ENCODE measurements at regions not wholly inside any gene's neighbourhood (a gene's known extent, or its start where the extent isn't known, plus 50 kb on each side); places are given as distances from the start of the nearest gene placed in this dataset.
"Not testable (repeated sequence)": the region's sequence is repeated elsewhere in the genome, so short reads cannot be mapped to it uniquely, and the experiment has no call there.

GRCh38 chr16:48105976-48106375, 49.8 kb downstream of the ABCC12 start:
- DNase-seq (ENCODE audit: low read depth): no peak

DNA sequence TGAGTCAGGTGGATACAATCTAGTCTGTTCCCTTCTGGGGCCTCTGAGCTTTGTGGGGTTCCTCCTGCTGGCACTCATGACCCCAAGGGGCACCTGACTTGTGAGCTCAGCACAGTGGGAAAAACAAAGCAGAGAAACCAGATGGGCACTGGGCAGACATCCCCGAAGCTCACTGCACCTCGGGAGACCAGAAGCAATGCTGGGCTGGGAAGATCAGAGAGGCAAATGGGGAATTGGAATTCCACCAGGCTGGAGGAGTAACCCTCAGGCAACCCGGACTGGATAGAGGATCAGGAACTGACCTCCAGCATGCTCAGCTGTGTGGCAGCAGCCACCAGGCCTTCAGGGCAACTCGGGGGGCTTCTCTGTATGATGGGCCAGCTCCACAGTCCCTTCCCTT, 50.3 kb downstream of the ABCC12 start:
- DNase-seq (ENCODE audit: low read depth): no peak

- no peak for DNase-seq (ENCODE audit: low read depth)
These were observed 52.2 kb downstream of the ABCC12 start for GRCh38 chr16:48103591-48103990.

GRCh38 chr16:48102083-48103008, 53.4 kb downstream of the ABCC12 start:
- no peak for DNase-seq (ENCODE audit: low read depth)

DNA sequence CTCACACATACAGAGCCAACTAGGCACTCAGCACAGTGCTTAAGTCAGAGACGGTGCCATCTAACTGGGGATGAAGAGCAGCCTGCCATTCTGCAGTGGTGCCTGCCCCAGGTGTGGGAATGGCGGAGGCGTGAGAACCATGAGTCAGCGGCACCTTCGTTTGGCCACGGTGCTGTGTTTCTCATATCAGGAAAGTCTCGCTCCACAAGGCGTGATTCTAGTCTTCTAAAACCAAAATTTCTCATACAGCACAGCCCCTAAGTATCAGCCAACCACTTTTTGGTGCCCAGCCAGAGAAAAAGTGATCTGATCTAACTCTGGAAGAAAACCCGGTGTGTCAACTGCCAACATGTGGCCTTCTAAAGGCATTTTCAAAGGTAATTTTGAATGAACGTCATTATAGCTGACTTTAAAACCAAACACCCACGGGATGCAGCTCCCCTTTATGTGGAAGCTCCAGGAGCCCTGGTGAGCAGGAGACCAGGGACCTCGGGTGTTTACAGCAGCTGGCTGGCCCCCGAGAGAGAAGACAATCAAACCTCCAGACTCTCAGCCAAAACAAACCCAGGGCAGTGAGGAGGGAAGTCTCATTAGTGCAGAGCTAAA, 54.6 kb downstream of the ABCC12 start:
- no peak for DNase-seq (ENCODE audit: low read depth)

DNA sequence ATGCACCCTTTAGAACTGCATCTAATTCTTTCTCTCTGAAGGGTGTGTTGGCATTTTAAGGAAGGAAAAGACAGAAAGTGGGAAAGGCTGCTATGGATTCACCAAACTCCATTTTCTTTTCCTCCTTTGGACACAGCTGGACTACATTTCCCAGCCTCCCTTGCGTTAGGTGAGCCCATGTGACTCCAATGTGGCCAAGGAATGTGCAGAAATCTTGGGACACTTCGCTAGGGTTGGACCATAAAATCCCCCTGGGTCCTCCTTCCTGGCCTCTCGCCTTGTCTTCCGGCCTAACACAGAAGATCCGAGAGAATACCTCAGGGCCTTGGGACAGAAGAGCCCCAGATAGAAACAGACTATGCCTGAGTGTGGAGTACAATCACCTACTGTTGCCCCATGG, 56.3 kb downstream of the ABCC12 start:
- peak; percentile 52 for DNase-seq (ENCODE audit: low read depth)

DNA sequence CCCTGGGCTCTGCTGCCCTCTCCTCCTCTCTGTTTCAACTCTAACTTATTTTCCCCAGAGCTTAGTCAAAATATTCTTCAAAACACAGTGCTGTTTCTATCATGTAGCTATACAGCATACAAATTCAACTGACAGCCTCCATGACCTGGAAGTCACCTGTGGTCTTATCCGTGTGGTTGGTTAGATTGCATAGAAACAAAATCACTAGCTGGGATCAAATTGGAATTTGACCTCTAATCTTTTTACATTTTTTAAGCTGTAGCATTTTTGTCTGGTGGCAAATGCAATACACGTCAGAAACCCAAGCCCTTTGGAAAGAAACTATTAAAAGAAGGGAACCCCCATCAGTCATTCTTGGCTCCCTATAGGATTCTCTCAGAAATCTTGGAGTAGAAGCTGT, 57.3 kb downstream of the ABCC12 start:
- DNase-seq (ENCODE audit: low read depth): no peak

GRCh38 chr16:48091117-48091516, 64.7 kb downstream of the ABCC12 start:
- DNase-seq (ENCODE audit: low read depth): no peak

DNA sequence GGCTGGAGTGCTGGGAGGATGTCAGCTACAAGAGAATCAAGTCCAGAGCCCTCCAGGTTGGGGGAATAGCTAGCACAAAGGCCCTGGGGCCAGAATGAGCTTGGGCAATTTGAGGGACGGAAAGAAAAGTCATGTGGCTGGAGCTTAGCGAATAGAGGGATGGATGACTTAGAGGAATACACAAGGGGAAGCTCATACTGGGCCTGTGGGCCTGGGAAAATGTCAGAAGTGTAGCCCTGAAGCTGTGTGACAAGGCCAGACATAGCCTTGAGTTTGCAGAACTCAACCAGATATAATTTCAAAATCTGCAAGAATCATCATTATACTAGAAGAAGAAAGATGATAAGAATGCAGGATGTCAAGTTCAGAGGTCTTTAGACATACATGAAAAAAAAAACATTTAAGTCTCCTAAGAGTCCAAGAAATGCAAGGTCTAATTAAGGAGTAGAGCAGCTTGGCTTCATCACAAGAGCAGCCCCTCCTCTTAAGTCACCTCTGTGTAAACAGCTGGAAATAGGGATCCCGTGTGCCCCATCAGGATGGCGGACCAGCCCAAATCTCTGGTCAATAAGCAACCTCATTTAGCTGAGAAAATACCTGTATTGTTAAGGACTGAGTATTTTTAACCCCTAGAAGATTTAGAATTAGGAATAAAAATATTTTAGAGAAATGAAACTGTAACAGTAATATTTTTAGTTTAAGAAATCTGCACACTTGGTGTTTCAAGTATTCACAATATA, 66.6 kb downstream of the ABCC12 start:
- DNase-seq (ENCODE audit: low read depth): no peak

DNA sequence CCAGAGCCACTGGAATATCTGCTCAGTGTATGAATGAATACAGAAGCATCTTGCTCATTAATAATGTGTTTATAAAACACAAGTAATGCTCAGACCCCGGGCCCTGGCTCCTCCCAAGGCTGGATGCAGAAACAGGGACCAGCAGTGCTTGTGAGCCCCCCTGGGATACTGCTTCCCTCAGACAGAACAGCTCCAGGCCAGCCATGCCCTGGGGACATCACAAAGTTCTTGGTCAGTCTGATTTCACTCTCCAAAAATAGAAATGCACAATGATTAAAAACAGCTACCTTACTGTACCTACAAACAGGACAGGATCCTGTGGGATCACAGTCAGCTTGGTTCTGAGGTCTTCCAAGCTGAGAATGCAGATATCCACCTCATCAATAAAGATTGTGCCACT, 68.2 kb downstream of the ABCC12 start:
- DNase-seq (ENCODE audit: low read depth): no peak

DNA sequence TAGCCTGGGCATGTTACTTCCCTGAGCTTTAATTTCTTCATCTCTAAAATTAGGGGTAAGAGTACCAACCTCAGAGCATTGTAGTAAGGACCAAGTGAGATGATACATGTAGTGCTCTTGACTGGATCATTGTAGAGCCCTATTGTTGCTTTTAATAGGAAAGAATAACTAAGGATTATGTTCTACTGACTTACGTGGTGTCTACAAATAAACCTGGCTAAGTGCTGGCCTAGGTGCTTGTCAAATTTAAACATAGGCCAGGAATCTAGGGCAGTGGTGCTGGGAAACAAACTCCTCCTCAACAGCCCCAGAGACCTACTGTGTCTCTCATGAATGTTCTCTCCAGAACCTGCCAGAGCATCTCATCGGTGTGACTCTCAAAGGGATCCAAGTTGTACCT, 69.4 kb downstream of the ABCC12 start:
- DNase-seq (ENCODE audit: low read depth): no peak

- no peak for DNase-seq (ENCODE audit: low read depth)
These were observed 70.1 kb downstream of the ABCC12 start for GRCh38 chr16:48085729-48086128.

GRCh38 chr16:48084826-48085225, 71.0 kb downstream of the ABCC12 start:
- no peak for DNase-seq (ENCODE audit: low read depth)

GRCh38 chr16:48082516-48082915, 73.3 kb downstream of the ABCC12 start:
- no peak for DNase-seq (ENCODE audit: low read depth)

DNA sequence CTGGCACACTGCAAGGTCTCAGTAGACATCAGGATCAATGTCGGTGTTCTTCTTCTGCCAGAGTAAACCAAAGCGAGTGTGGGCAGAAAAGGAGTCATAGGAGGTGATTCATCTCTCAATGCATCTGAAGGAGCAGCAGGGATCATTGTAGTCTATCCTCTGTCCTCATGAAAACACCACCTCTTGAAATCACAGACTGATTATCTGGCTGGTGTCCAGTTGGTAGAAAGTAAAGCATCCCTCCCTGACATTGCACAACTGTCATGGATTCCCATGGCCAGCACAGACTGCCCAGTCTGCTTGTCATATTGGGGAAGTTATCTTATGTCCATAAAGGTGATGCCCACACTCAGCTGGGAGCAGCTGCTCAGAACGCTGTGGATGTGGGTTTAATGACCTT, 74.1 kb downstream of the ABCC12 start:
- peak; percentile 74 for DNase-seq (ENCODE audit: low read depth)

DNA sequence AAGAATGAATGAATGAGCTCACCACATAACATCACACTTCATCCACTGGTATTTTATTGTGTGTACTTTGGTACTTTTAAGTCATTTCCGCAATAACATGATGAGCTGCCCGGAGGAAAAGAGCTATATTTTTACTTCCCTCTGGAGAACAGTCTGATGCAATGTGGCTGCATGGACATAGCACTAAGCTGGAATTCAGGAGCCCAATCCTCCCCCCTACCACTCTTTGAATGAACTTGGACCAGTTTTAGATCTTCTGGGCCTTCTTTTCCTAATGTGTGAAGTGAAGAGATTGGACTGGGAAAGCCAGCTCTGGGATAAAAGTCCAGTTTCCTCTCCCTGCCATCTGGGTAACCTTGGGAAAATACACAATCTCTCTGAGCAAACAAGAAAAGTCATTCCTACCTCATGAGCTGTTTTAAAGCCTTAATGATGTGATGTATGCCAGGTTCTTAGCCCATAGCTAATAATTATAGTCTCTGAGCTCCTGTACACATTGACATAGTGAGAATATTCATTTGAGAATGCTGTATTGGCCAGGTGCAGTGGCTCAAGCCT, 79.3 kb downstream of the ABCC12 start:
- no peak for DNase-seq (ENCODE audit: low read depth)

- DNase-seq (ENCODE audit: low read depth): no peak
These were observed 80.4 kb downstream of the ABCC12 start for GRCh38 chr16:48075398-48075797.

GRCh38 chr16:48067388-48067787, 88.4 kb downstream of the ABCC12 start:
- DNase-seq (ENCODE audit: low read depth): no peak

DNA sequence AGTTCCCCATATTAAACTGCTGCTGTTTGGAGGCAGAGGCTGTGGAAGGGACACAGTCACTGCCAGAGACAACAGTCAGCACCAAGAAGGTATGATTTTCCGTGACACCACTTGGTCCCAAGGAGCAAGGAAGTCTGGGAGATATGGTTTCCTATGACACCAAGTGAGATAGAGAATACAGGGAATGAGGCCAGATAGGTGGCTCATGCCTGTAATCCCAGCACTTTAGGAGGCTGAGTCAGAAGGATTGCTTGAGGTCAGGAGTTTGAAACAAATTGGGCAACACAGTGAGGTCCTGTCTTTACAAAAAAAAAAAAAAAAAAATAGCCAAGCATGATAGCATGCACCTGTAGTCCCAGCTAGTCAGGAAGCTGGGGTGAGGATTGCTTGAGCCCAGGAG, 90.8 kb downstream of the ABCC12 start:
- no peak for DNase-seq (ENCODE audit: low read depth)

DNA sequence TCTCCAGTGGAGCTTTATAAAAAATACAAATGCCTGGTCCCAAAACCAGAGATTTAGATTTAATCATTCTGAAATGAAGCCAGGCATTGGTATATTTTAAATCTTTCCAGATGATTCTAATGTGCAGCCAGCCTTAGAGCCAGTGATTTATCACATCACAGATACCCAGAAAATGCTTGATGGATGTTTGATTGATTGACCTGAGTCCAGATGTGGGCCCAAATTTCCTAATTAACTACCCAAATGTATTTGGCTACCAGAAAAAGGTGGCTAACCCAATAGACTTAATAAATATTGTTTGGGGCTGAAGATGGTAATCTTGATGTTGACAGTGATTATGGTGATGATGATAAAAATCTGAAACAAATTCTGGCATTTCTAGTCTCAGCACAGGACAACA, 93.1 kb downstream of the ABCC12 start:
- DNase-seq (ENCODE audit: low read depth): no peak

GRCh38 chr16:48059936-48060335, 95.9 kb downstream of the ABCC12 start:
- no peak for DNase-seq (ENCODE audit: low read depth)

DNA sequence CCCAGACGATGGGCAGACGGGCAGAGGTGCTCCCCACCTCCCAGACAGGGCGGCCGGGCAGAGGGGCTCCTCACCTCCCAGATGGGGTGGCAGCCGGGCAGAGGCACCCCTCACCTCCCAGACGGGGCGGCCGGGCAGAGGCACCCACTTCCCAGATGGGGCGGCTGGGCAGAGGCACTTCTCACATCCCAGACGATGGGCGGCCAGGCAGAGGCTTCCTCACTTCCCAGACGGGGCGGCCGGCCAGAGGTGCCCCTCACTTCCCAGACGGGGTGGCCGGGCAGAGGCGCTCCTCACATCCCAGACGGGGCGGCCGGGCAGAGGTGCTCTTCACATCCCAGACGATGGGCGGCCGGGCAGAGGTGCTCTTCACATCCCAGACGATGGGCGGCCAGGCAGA, 96.6 kb downstream of the ABCC12 start:
- DNase-seq (ENCODE audit: low read depth): not testable (repeated sequence)

DNA sequence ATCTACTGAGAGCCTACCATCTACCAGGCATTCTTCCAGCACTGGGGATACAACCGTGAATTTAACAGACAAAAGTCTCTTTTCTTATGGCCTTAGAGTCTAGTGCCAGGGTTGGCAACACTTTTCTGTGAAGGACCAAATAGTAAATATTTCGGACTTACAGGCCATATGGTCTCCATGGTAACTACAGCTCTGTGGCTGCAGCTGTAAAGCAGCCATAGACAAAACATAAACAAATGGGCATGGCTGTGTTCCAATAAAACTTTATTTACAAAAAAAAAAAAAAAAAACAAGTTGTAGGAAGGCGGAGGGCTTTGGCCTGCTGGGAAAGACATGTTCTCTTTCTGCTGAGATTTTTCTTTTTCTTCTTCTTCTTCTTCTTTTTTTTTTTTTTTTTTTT, 98.7 kb downstream of the ABCC12 start:
- DNase-seq (ENCODE audit: low read depth): no peak

All from ELR (cell line).